Right hindlimb (tissue), 1 donor: ENCODE measurements at regions not wholly inside any gene's neighbourhood (a gene's known extent, or its start where the extent isn't known, plus 50 kb on each side); places are given as distances from the start of the nearest gene placed in this dataset.

ENCODE experiments used
- DNase-seq: peaks from one replicate; pipeline ENCODE4 v3.0.0-alpha.2; 2018

DNA sequence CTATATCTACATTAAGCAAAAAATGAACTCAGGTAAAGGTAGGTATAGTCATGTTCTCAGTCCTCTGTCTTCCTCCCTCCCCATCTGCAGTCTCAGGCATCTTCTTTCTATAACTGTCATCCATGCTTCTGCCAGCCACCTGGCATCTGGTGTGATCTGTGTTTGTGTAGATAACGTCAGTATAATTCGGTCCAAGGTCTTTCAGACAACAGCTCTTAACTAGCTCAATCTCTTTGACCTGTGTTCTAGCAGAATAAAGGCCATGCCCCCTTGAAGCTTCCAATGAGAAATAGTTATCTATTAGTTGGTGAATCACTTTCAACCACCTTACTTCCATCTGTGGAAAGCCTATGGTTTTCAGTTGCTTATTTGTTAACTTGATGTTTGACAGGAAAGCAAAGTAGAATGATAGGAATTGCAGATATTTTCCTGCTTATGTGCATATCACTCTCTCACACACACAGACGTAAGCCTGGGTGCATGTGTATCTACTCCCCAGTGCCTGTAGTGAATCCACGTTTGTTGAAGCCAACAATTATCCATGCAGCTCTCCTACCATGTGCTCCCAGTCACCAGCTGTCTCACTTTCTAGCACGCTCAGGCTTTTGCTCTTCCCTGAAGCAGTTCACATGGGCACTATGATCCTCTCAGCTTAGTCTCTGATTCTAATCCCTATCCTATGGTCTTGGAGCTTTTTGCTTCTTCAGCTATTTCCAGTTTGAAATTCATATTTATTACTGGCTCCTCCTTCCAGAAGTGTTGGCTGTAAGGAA, 433.7 kb upstream of the MANEA start:
- peak; percentile 41 for DNase-seq

DNA sequence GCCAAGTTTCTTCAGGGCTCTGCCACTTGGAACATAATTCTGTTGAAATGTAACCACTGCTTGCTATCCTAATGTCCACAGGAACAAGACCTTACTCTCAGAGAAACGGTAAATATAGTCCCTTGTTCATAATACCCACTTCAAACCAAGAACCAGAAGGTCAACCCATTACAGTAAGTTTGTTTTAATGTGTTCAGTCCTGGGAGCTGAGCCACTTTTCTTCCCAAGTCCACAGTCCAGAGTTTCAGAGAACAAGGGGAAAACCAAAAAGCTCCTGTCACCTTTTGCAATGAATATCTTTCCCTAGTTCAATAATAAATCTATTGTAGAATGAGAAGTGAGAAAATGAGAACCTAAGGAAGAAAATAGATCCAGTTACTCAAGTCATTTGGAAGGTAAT, 431.9 kb upstream of the MANEA start:
- no peak for DNase-seq

DNA sequence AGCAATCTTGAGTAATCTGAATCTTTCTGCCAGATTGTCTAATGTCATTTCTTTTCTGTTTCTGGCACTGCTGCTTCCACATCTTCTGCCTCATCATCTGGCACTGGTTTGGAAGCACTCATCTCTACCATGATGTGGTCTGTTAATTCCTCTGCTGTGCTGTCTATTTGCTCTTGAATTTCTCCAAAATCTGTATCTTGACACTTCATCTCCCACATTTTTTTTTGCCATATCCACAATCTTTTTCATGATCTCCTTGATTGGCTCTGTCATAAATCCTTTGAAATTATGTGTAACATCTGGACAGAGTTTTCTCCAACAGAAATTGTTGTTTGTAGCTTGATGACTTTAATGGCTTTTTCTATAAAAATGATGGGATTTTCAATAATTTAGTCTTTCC, 417.8 kb upstream of the MANEA start:
- no peak for DNase-seq

DNA sequence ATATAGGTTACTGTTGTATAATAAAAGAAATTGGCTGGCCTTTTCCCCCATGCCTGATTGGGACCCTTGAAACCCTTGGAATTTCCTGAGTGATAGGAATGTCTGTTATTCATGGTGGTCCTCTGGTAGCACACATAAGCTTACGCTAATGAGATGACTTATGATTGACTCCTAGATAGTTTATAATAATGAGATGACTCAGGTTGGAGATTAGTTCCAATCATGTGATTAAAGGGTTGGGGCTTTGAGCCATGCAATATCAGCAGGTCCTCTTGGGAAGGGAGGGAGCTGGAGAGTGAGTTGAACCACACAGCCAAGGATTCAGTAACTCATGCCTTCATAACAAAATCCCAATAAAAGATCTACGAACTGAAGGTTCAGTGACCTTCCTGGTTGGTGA, 407.6 kb upstream of the MANEA start:
- DNase-seq: no peak

DNA sequence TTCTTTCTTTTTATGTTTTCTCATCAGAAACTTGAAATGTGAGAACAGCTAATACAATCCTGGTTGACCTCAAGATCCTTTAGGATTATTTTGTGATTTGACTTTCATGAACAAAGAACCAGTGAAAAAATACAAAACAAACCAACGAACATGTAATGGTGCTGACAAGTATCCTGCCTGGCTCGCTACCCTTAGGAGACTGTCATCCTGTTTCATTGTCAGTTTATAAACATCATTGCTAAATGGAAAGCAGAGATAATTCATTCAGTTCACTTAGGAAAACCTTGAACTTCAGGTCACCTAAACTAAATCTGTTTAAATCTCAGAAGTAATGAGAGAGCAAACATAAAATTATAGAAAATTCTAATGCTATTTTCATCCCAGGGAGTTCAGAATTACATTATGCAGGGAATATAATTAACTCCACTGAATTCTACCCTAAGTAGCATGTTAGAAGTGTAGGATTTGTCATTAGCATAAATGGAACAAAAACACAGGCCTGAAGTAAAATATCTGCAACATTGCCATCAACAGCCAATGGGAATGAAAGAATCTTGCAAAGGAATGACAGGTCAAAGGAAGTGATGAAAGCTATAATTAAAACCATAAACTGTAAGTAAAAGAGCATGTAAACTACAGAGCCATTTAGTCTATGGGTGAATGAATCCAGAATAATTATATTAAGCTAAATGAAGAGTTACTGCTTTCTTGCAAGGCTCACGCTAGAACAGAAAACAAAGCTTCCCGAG, 401.2 kb upstream of the MANEA start:
- DNase-seq: no peak

DNA sequence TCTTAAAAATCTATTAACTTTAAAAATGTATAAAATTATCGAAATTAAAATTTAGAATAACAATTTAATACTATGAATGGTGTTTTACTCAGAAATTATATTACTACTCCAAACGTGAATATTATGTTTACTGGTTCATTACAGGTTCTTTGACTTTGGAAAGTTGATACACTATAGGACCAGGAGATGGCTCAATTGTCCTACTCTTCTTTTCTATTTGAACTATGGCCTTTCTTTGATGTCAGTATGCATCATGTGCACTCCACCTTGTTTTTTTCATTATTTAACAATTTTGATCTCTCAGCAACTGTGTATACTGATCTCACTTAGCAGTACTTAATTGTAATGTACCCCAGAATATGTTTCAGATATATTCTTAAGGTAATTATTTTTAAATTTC, 391.5 kb upstream of the MANEA start:
- no peak for DNase-seq

DNA sequence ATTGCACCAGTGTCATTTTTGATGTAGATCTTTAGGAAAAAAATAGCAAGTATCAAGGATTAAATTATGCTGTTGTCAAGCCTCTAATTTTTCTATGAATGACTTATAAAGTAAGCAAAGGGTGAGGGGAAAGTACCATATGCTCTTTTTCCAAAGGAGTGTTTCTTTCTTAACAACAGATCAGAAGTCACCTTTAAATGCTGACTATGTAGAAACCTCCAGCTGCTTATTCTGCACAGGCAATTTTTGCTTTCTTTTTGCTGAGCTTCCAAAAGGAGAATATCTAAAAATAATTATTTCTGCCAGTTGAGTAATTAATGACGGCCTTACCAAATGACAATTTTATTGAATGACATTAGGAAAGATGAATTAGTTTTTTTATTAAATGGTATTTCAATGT, 390.6 kb upstream of the MANEA start:
- no peak for DNase-seq

DNA sequence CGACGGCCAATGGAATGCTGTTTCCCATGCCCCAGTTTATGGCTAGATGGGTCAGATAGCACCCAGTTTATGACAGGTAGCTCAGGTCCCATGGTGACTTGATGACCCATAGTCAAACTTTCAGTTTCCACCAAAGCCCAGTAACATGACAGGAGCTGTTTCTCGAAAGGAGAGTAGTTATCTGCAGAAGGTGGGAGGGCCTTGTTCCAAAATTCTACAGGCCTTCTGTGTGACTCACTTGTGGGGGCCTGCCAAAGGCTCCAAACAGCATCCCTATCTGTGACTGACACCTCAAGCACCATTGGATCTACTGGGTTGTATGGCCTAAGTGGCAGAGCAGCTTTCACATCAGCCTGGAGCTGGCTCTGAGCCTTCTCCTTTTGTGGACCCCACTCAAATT, 379.7 kb upstream of the MANEA start:
- DNase-seq: no peak

DNA sequence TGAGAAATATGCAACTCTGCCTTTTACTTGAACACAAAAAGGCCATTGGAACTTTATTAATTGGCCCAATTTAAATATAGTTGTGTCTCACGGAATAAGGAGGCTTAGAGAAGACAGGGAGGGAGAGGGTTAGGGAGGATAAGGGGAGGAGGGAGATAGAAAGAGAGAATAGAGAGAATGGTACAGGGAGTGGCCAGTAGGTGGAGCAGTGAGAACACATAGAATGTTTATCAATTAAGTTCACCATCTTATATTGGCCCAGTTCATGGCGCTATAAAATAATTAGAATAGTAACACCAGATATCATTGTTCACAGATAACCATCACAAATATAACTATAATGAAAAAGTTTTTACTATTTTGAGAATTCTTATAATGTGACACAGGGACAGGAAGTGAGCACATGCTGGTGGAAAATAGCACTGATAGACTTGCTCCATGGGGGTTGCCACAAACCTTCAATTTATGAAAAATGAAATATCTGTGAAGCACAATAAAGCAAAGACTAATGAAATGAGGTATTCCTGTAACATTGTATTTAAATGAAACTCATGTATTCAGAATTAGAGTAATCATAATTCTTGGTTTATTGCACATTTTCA, 374.1 kb upstream of the MANEA start:
- no peak for DNase-seq

DNA sequence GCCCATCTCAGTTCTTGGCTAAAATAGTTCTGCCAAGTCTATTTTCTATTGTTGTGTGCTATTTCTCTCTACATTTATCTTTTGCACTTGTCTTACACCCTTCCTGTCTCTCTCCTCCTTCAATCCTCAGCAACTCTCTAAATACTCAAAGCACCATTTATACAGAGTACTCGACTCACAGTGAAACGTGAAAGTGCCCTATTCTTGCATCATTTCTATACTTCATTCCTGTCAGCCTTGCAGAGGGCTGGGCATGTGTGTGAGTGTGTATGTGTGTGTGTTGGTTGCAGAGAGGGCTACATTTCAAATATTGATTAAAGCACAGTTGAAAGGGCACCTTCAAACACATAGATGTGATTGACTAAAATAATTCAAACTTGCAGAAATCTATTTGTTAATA, 373.2 kb upstream of the MANEA start:
- no peak for DNase-seq

DNA sequence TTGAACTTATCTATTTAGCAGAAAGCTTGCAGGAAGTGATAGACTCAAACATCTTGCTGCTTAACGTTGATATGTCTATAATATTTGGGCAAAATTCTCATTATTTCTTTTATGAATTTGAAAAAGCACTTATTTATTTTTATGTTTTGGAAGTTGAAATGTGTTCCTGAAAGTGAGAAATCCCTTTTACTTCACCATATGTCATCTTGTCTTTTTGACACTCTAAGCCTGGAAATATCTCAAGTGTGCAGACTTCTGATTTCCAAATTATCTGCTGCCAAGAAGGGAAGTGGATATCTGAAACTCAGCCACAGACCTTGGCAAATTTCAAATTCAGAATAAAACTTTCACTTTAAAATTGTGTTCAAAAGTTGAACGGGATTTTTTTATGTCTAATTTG, 368.7 kb upstream of the MANEA start:
- DNase-seq: no peak

DNA sequence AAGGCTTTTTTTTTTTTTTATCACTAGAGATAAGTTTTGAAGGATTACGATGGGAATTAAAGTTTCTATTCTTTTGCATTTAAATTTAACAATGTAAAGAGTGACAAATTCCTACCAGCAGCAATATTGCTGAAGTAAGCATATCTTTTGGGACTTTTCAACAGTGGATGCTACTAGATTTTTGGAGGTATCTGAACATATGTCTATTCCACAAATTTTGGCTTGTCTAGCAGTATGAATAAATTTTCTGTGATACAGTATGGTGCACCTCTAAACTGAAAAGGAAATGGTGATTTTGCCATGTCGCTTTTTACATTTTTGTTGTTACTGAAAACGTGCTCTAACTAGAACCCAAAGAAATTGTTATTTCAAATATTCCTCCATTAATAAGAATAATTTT, 368.3 kb upstream of the MANEA start:
- DNase-seq: no peak

DNA sequence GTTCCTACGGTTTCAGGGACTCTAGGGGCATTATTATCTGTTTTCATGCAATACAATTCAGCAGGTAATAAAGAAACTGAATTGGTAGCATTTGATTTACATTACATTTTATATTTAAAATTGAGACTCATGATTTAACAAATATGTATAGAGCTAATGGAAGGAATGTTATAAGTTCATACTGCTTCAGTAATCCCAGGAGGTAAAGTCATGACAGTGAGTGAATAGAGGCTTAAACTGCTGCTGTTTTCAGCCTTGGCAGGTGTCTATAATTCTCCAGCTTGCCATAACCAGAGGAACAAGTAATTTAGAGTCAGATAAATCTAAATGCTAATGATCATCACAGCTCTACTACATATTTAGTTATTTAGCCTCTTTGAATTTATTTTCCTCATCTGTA, 360.8 kb upstream of the MANEA start:
- no peak for DNase-seq

DNA sequence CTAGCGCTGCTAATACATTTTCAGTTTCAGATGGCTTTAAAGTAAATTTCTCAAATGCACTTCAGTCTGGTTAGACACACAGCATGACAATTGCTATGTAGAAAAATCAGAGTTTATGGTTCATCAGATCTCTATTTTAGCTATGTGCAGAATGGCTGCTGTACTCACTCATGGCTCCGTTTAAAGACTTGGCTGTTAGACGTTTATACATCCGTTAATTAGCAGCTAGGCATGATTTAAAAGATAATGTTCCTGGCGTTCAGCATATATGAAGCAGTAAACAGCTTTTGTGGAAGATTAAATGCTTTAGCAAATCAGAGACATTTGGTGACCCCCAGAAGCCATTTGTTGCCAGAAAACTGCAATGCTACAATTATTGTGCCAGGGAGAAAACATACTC, 350.0 kb upstream of the MANEA start:
- no peak for DNase-seq

DNA sequence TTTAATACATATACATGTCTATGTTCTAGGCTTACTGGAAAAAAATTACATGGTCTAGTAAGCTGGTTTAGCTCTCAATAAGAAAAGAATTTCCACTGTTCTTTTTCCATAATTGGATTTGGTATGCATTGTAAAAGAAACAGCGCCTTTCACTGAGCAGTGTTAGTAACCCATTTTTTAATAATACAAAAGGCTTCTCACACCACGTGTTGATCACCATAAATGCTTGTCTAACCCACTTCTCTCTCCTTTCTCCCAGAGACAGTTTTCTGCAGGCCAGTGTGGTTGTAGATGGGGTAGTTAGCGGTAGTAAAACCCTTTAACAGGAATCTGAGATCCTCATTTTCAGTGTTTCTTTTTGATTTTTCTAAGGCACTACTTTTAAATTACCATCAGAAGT, 348.7 kb upstream of the MANEA start:
- DNase-seq: no peak

DNA sequence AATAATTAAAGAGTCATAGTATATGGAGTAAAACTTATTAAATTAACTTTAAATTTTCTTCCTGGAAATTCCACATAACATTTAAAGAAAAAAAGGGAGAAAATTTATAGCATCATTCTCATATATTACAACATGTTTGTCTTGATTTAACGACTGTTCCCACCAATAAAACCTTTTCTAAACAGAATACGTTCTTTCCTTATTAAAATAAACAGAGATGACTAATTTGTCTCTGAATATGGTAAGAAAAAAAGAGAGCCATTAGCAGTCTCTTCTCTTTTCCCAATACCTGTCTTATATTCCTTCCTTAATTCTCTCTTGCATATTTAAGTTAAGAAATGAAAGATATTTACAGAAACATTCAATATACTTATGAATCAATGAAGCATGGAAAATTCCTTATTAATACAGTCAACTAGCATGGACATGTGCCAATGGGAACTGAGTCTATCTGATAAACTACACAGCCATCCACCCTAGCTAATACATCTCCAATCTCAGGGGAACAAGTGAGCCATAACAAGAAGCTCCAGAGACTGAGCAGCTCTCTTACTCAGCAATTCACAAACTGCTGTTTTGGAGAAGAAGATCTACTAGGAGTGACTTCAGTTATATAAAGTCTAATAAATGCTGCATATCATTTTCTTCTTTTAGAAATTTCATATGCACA, 347.1 kb upstream of the MANEA start:
- no peak for DNase-seq

DNA sequence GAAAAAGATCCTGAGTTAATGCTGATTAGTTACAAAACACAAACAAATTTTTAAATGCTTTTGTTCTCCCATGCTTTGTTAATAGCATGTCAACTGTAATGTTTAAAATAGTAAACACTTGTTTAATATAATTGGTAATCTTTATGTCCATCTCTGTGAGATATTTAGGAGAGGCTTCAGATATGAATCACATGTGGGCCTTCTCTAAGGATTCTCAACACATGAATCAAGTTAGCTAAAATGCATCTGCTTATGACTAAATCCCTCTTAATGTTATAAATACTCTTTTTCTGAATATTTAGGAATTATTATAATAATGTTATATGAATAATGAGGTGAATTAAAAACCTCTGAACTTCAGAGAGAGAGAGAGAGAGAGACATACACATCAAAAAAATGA, 345.9 kb upstream of the MANEA start:
- no peak for DNase-seq

DNA sequence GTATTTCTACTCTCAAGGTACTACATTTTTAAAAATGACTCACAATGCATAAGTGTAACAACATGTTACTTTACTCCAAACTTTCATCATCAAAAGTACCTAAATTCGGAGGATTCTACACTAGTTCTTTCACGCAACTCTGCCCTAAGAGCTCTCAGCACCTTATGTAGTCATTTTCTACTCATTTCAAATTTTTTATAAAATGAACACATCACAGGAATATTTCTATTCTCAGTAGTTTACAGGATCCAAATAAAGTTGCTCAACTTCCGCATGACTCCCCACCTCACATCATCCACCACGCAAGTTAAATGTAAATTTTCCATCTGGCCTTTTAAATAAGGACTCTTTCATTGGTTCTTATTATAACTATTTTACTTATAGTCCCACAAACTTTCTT, 344.9 kb upstream of the MANEA start:
- DNase-seq: no peak

DNA sequence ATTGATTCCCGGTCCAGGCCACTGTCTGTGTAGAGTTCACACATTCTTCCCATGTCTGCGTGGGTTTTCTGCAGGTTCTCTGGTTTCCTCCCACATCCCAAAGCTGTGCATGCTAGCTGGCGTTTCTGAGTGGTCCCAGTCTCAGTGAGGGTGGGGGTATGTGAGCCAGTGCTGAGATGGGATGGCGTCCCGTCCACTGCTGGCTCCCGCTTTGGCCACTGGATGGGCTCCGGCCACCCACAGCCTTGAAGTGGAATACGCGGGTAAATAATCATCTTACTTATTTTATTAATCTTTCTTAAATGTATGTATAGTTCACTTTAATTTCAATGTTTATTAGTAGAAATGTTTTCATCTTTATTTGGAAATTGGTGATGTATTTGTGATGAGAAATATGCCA, 343.5 kb upstream of the MANEA start:
- no peak for DNase-seq

DNA sequence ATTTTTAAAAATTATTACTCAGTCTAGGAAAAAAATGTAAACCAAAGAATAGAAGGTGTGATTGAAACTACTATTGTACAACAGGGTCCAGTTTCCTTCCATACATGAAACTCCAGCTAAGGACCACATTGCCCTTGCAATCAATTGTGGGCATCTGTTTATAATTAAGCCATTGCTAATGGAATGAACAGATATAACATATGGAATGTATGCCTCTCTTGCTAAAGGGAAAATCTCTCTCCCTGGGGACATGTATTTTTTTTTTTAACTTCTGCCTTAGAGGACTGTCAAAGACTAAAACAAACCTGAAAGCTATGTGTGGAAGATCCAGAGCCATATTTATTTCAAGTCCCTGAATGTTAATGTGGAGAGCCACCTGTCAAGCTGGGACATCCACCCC, 336.8 kb upstream of the MANEA start:
- DNase-seq: no peak

DNA sequence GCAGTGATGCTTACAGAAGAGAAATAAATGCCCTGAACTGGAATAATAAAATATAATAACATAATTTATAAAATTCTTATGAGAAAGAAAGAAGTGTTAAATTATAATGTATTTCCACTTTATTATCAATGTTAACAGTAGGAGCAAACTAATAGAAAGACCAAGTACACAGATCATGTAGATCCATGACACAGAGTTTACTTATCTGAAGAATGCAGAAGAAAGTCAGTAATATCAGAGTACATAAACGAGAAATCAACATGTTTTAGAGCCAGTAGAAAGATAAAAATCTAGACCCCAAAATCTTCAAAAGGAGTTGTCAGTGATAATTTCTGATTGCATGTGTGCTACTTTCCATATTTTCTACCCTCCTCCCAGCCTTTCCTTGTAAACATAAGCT, 334.8 kb upstream of the MANEA start:
- no peak for DNase-seq

DNA sequence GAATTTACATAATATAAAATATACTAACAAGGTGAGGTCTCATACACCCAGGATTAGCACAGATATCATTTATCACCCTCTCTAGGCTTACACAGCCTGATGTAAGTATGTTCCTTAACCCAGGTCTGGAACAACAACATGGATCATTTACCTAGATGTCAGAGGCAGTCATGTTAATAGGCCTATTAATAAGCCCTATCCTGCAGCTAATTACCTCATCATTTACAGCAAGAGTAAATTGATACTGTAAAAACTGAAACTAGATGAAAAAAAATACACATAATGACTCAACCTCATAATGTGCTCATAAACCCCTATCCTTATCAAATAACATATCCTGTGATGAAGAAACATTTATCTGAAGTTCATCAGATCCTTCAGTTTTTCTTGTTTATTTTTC, 334.3 kb upstream of the MANEA start:
- DNase-seq: no peak

DNA sequence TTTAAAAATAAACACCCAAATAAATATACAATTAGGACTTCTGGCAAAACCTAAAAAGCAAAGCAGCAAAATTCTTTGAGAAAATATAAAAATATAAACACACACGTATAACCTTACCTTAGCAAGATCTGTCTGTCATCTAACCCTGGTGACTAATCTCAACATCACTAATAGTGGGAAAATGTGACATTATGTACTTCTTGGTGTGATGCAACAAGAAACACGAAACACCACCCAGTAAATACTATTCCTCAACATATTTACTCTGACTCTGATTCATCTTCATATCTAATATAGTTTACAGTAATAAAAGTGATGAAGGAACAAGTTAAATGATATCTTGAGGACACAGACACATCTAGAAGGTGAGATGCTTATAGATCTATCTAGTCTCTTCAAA, 332.6 kb upstream of the MANEA start:
- DNase-seq: no peak

DNA sequence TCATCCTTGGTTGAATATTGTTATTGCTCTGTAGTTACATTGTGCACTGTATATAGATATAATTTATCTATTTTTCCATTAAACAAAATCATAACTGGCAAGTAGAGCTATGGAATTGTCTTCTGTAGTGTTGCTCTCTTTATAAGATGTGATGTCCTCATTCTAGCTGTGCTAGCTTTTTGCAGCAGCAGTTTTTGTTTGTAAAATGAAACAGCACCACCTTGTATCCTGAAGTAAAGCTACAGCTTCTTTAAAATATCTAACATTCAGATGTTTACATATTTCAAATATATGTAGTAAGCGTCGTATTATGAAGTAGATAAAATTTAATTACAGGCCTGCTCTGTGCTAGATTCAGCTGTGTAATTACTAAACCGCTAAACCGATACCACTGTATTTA, 328.8 kb upstream of the MANEA start:
- DNase-seq: no peak
